ENCODE measurements at regions not wholly inside any gene's neighbourhood (a gene's known extent, or its start where the extent isn't known, plus 50 kb on each side); places are given as distances from the start of the nearest gene placed in this dataset.

GRCh38 chr14:101116486-101117130, 213.1 kb upstream of the RTL1 start:
- WGBS (ENCODE audit: insufficient coverage), result 83% methylated on average over 10 of the region's 17 CpGs
- Histone ChIP-seq H3K27me3 (replicated peaks in 1 of 2; ENCODE audit: control insufficient read depth in 2 of 2, extremely low read depth in 1 of 2, insufficient read depth in 2 of 2, low read length in 1 of 2) (peaks cover 0 to 36% of the 10 kb centered on the region in 2 experiments), H3K9me3 (no peaks in the 10 kb centered on the region), H3K36me3 (ENCODE audit: control insufficient read depth in 2 of 2, extremely low read depth in 1 of 2, insufficient read depth in 1 of 2, low read length in 1 of 2) (no peaks in the 10 kb centered on the region), H3K27ac (ENCODE audit: low read length) (no peak overlapping the region), H3K4me1 (ENCODE audit: control insufficient read depth in 1 of 2, extremely low read depth in 1 of 2, insufficient read depth in 2 of 2, low read length in 2 of 2) (peaks cover 0 to 19% of the 10 kb centered on the region in 2 experiments), H3K4me3 (ENCODE audit: control insufficient read depth in 1 of 2, extremely low read depth in 1 of 2, low read length in 1 of 2) (no peak overlapping the region)
- Mint-ChIP-seq H3K4me1 (peaks cover 20 to 23% (median 22%) of the 10 kb centered on the region in 3 donors), H3K27ac (no peak overlapping the region), H3K27me3 (peaks cover 7 to 14% of the 10 kb centered on the region in 2 donors), H3K4me3 (no peak overlapping the region), H3K9me3 (no peaks in the 10 kb centered on the region), H3K36me3 (no peaks in the 10 kb centered on the region)
- ATAC-seq (replicated peaks in 1 of 4), result no peak
- CTCF ChIA-PET, result no interaction called here
- POLR2A ChIA-PET, result no interaction called here
- DNase-seq, result no peak

GRCh38 chr14:101117543-101117942, 214.0 kb upstream of the RTL1 start:
- Mint-ChIP-seq H3K4me3 (no peak overlapping the region), H3K27me3 (peaks cover 7 to 14% of the 10 kb centered on the region in 2 donors), H3K4me1 (peaks cover 23 to 24% (median 23%) of the 10 kb centered on the region in 3 donors), H3K9me3 (no peaks in the 10 kb centered on the region), H3K27ac (no peak overlapping the region), H3K36me3 (no peaks in the 10 kb centered on the region)
- POLR2A ChIA-PET, result no interaction called here
- DNase-seq, result no peak
- Histone ChIP-seq H3K27me3 (replicated peaks in 1 of 2; ENCODE audit: control insufficient read depth in 2 of 2, extremely low read depth in 1 of 2, insufficient read depth in 2 of 2, low read length in 1 of 2) (peaks cover 0 to 33% of the 10 kb centered on the region in 2 experiments), H3K4me3 (ENCODE audit: control insufficient read depth in 1 of 2, extremely low read depth in 1 of 2, low read length in 1 of 2) (no peak overlapping the region), H3K9me3 (no peaks in the 10 kb centered on the region), H3K36me3 (ENCODE audit: control insufficient read depth in 2 of 2, extremely low read depth in 1 of 2, insufficient read depth in 1 of 2, low read length in 1 of 2) (no peaks in the 10 kb centered on the region), H3K4me1 (ENCODE audit: control insufficient read depth in 1 of 2, extremely low read depth in 1 of 2, insufficient read depth in 2 of 2, low read length in 2 of 2) (peaks cover 0 to 21% of the 10 kb centered on the region in 2 experiments), H3K27ac (ENCODE audit: low read length) (no peak overlapping the region)
- ATAC-seq (replicated peaks in 1 of 4), result no peak
- CTCF ChIA-PET, result no interaction called here
- WGBS (ENCODE audit: insufficient coverage), result 48% methylated on average over 2 of the region's 2 CpGs

GRCh38 chr14:101118233-101118632, 214.7 kb upstream of the RTL1 start:
- H3K27me3 ChIP-seq (replicated peaks in 1 of 2; ENCODE audit: control insufficient read depth in 2 of 2, extremely low read depth in 1 of 2, insufficient read depth in 2 of 2, low read length in 1 of 2), result peaks cover 0 to 28% of the 10 kb centered on the region in 2 experiments
- WGBS (ENCODE audit: insufficient coverage), result 94% methylated on average over 2 of the region's 4 CpGs
- ChIA-PET POLR2A (no interaction called here), CTCF (no interaction called here)
- ATAC-seq (replicated peaks in 1 of 4) (no peak), DNase-seq (no peak)
- no peaks in the 10 kb centered on the region for H3K36me3 ChIP-seq (ENCODE audit: control insufficient read depth in 2 of 2, extremely low read depth in 1 of 2, insufficient read depth in 1 of 2, low read length in 1 of 2)
- H3K4me3 Mint-ChIP-seq, result no peak overlapping the region
- H3K27me3 Mint-ChIP-seq, result peaks cover 7 to 14% of the 10 kb centered on the region in 2 donors
- H3K4me1 ChIP-seq (ENCODE audit: control insufficient read depth in 1 of 2, extremely low read depth in 1 of 2, insufficient read depth in 2 of 2, low read length in 2 of 2), result peaks cover 0 to 21% of the 10 kb centered on the region in 2 experiments
- peaks cover 23 to 24% (median 23%) of the 10 kb centered on the region in 3 donors for H3K4me1 Mint-ChIP-seq
- H3K27ac Mint-ChIP-seq, result no peak overlapping the region
- H3K27ac ChIP-seq (ENCODE audit: low read length), result no peak overlapping the region
- no peaks in the 10 kb centered on the region for H3K9me3 Mint-ChIP-seq
- H3K4me3 ChIP-seq (ENCODE audit: control insufficient read depth in 1 of 2, extremely low read depth in 1 of 2, low read length in 1 of 2), result no peak overlapping the region
- H3K36me3 Mint-ChIP-seq, result no peaks in the 10 kb centered on the region
- no peaks in the 10 kb centered on the region for H3K9me3 ChIP-seq

- Histone ChIP-seq H3K4me1 (ENCODE audit: control insufficient read depth in 1 of 2, extremely low read depth in 1 of 2, insufficient read depth in 2 of 2, low read length in 2 of 2) (peaks cover 0 to 21% of the 10 kb centered on the region in 2 experiments), H3K9me3 (no peaks in the 10 kb centered on the region), H3K27ac (ENCODE audit: low read length) (no peak overlapping the region), H3K4me3 (ENCODE audit: control insufficient read depth in 1 of 2, extremely low read depth in 1 of 2, low read length in 1 of 2) (no peak overlapping the region), H3K27me3 (replicated peaks in 1 of 2; ENCODE audit: control insufficient read depth in 2 of 2, extremely low read depth in 1 of 2, insufficient read depth in 2 of 2, low read length in 1 of 2) (peaks cover 0 to 28% of the 10 kb centered on the region in 2 experiments), H3K36me3 (ENCODE audit: control insufficient read depth in 2 of 2, extremely low read depth in 1 of 2, insufficient read depth in 1 of 2, low read length in 1 of 2) (no peaks in the 10 kb centered on the region)
- no peak for DNase-seq
- ATAC-seq (replicated peaks in 1 of 4), result no peak
- Mint-ChIP-seq H3K27me3 (peaks cover 7 to 14% of the 10 kb centered on the region in 2 donors), H3K4me1 (peaks cover 23 to 24% (median 23%) of the 10 kb centered on the region in 3 donors), H3K4me3 (peak overlapping the region in 1 of 3 donors; percentile 12), H3K36me3 (no peaks in the 10 kb centered on the region), H3K9me3 (no peaks in the 10 kb centered on the region), H3K27ac (no peak overlapping the region)
- 84% methylated on average over 17 of the region's 20 CpGs for WGBS (ENCODE audit: insufficient coverage)
- ChIA-PET CTCF (no interaction called here), POLR2A (no interaction called here)
Observed at GRCh38 chr14:101118746-101119591, 215.4 kb upstream of the RTL1 start.

GRCh38 chr14:101119830-101120571, 216.5 kb upstream of the RTL1 start:
- POLR2A ChIA-PET, result no interaction called here
- Mint-ChIP-seq H3K27me3 (peaks cover 7 to 10% of the 10 kb centered on the region in 2 donors), H3K9me3 (no peaks in the 10 kb centered on the region), H3K4me1 (peaks cover 23 to 24% (median 23%) of the 10 kb centered on the region in 3 donors), H3K4me3 (peak overlapping the region in 1 of 3 donors; percentile 68), H3K36me3 (no peaks in the 10 kb centered on the region), H3K27ac (no peak overlapping the region)
- H3K9me3 ChIP-seq, result no peaks in the 10 kb centered on the region
- CTCF ChIA-PET, result no interaction called here
- H3K27me3 ChIP-seq (replicated peaks in 1 of 2; ENCODE audit: control insufficient read depth in 2 of 2, extremely low read depth in 1 of 2, insufficient read depth in 2 of 2, low read length in 1 of 2), result peaks cover 0 to 27% of the 10 kb centered on the region in 2 experiments
- DNase-seq, result peak in 1 of 35 experiments; percentile 19
- H3K4me1 ChIP-seq (ENCODE audit: control insufficient read depth in 1 of 2, extremely low read depth in 1 of 2, insufficient read depth in 2 of 2, low read length in 2 of 2), result peaks cover 0 to 21% of the 10 kb centered on the region in 2 experiments
- 51% methylated on average over 17 of the region's 20 CpGs for WGBS (ENCODE audit: insufficient coverage)
- no peak overlapping the region for H3K27ac ChIP-seq (ENCODE audit: low read length)
- H3K36me3 ChIP-seq (ENCODE audit: control insufficient read depth in 2 of 2, extremely low read depth in 1 of 2, insufficient read depth in 1 of 2, low read length in 1 of 2), result no peaks in the 10 kb centered on the region
- H3K4me3 ChIP-seq (ENCODE audit: control insufficient read depth in 1 of 2, extremely low read depth in 1 of 2, low read length in 1 of 2), result no peak overlapping the region
- no peak for ATAC-seq (replicated peaks in 1 of 4)

Measured in T-cell (primary cell).